GM20000 (cell line): ENCODE measurements at regions not wholly inside any gene's neighbourhood (a gene's known extent, or its start where the extent isn't known, plus 50 kb on each side); places are given as distances from the start of the nearest gene placed in this dataset.
"Not testable (repeated sequence)": the region's sequence is repeated elsewhere in the genome, so short reads cannot be mapped to it uniquely, and the experiment has no call there.

Experiments used
- DNase-seq: peaks from one replicate; pipeline ENCODE4 v3.0.0; 2012; ENCODE audit warnings: low spot score
- CTCF ChIP-seq: IDR thresholded peaks from 2 replicates; pipeline ENCODE4 v1.5.1; 2012; ENCODE audit warnings: mild to moderate bottlenecking, control low read depth; ENCODE audit errors: extremely low read depth, missing control alignments

GRCh38 chr14:95614349-95614748, 71.9 kb upstream of the TCL1B start:
- TF ChIP-seq CTCF, result peak; percentile 33
- DNase-seq, result no peak

DNA sequence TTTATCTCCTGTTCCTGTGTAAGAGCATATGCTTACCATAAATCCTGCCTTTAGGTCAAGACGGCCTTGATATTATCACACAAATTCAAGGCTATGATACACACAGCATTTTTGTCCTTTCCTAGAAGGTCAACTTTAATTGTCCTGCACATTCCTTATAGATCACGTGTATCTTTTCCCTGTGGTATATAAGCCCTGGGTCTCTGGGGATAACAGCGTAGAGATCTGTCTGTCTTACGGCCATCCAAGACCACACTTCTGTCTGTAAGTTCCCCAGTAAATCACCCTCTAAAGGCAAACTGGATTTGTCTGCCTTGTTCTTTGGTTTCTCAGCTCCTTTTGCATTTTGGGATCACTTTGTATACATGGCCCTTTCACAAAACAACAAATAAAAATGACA, 69.5 kb upstream of the TCL1B start:
- TF ChIP-seq CTCF, result no peak
- DNase-seq, result no peak

- TF ChIP-seq CTCF, result no peak
- no peak for DNase-seq
These were observed 66.3 kb upstream of the TCL1B start for GRCh38 chr14:95619785-95620417.

DNA sequence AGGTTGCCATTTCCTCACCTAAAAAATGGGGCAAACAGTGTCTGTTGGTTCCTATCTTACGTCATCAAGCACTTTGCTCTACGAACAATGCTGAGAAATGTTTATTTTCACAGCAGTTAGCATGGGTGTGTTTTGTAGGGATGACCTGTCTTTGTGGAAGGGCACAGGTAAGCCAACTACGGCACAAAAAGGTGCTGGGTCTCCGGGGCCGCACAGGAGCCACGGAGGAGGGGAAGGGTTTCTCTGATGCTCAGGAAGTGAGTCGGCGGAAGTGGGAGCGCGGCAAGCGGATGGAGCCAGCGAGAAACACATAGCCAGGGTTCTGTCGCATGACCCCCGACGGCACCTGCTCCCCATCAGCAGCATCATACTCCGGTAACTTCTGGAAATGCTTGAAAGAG, 65.6 kb upstream of the TCL1B start:
- no peak for DNase-seq
- no peak for TF ChIP-seq CTCF

DNA sequence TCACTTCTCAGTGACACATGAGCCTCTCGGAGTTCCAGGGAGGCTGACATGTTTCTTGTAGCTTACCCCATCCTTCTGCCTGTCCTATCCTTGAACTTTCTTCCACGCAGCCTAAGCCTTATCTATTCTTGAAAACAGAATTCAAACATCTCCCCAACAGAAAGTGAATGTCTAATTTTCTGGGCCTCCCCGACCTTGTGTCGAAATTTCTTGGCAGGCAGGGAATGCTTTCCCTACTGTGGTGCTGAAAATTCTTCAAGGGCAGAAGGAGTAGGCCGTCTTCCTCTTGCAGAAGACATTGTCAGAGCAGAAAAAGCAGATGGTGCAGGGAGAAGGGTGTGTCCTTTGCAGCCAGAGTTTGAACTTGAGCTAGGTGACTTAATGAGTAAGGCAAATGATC, 63.0 kb upstream of the TCL1B start:
- no peak for DNase-seq
- no peak for TF ChIP-seq CTCF

GRCh38 chr14:95625710-95626109, 60.5 kb upstream of the TCL1B start:
- not testable (repeated sequence) for DNase-seq

DNA sequence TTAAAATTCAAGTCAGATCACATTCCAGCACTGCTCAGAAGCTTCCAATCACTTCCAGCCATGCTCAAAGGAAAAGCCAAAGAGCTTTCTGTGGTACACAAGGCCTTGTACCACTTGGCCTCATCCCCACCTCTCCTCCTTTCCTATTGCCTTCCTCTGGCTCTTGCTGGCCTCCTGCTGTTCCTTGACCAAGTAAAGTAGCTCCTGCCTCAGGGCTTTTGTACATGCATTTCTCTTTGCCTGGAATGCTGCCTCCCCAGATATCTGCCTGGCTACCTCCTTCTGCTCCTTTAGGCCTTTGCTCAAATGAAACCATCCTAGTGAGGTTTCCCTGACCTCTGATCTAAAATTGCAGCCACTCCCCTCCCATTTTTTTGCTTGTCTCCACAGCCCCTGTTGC, 51.2 kb upstream of the TCL1B start:
- DNase-seq, result no peak
- TF ChIP-seq CTCF, result no peak
